ENCODE measurements at regions not wholly inside any gene's neighbourhood (a gene's known extent, or its start where the extent isn't known, plus 50 kb on each side); places are given as distances from the start of the nearest gene placed in this dataset.

- Histone ChIP-seq H3K4me3 (no peak overlapping the region), H3K27me3 (no peaks in the 10 kb centered on the region), H3K9me3 (no peaks in the 10 kb centered on the region), H3K36me3 (no peaks in the 10 kb centered on the region), H3K27ac (no peak overlapping the region), H3K4me1 (no peaks in the 10 kb centered on the region)
- no peak for DNase-seq
- 85 to 92% methylated on average over 1 of the region's 1 CpG for WGBS, 2 donors
- TF ChIP-seq POLR2A (IDR thresholded peaks at IDR 0.05), result no peak
- intact Hi-C loops (cut with DNase I), result no loop called here
These were observed 250.9 kb downstream of the PTH2R start for GRCh38 chr2:208657468-208657867.

- Histone ChIP-seq H3K9me3 (no peaks in the 10 kb centered on the region), H3K36me3 (no peaks in the 10 kb centered on the region), H3K27me3 (no peaks in the 10 kb centered on the region), H3K4me1 (no peaks in the 10 kb centered on the region), H3K4me3 (no peak overlapping the region), H3K27ac (no peak overlapping the region)
- no peak for DNase-seq
- intact Hi-C loops (cut with DNase I), result no loop called here
- TF ChIP-seq POLR2A (IDR thresholded peaks at IDR 0.05), result no peak
- 55 to 74% methylated on average over 2 of the region's 2 CpGs for WGBS, 2 donors
These were observed 262.8 kb downstream of the PTH2R start for GRCh38 chr2:208669394-208669793.

GRCh38 chr2:208671284-208671683 is 264.7 kb downstream of the PTH2R start:
- no peak overlapping the region for H3K27ac ChIP-seq
- DNase-seq, result no peak
- no peak overlapping the region for H3K4me3 ChIP-seq
- no peaks in the 10 kb centered on the region for H3K27me3 ChIP-seq
- 5 to 20% methylated on average over 1 of the region's 1 CpG for WGBS, 2 donors
- no peak for TF ChIP-seq POLR2A (IDR thresholded peaks at IDR 0.05)
- no peak for TF ChIP-seq CTCF (IDR thresholded peaks at IDR 0.05)
- H3K36me3 ChIP-seq, result no peaks in the 10 kb centered on the region
- H3K4me1 ChIP-seq, result no peaks in the 10 kb centered on the region
- H3K9me3 ChIP-seq, result no peaks in the 10 kb centered on the region
- intact Hi-C loops (cut with DNase I), result no loop called here

GRCh38 chr2:208671886-208672680 is 265.5 kb downstream of the PTH2R start:
- WGBS, 2 donors, result 56 to 67% methylated on average over 4 of the region's 4 CpGs
- H3K27ac ChIP-seq, result no peak overlapping the region
- no peak for TF ChIP-seq CTCF (IDR thresholded peaks at IDR 0.05)
- no peak for TF ChIP-seq POLR2A (IDR thresholded peaks at IDR 0.05)
- no peak overlapping the region for H3K4me3 ChIP-seq
- no peak for DNase-seq
- no peaks in the 10 kb centered on the region for H3K27me3 ChIP-seq
- no peaks in the 10 kb centered on the region for H3K9me3 ChIP-seq
- no peaks in the 10 kb centered on the region for H3K36me3 ChIP-seq
- intact Hi-C loops (cut with DNase I), result no loop called here
- H3K4me1 ChIP-seq, result no peaks in the 10 kb centered on the region

GRCh38 chr2:208673631-208674030 is 267.0 kb downstream of the PTH2R start:
- intact Hi-C loops (cut with DNase I), result no loop called here

More at GRCh38 chr2:208673631-208674030, 267.0 kb downstream of the PTH2R start:
- no peak overlapping the region for H3K4me3 ChIP-seq
- no peaks in the 10 kb centered on the region for H3K36me3 ChIP-seq
- TF ChIP-seq POLR2A (IDR thresholded peaks at IDR 0.05), result no peak
- TF ChIP-seq CTCF (IDR thresholded peaks at IDR 0.05), result no peak
- WGBS, 2 donors, result 84 to 85% methylated on average over 3 of the region's 3 CpGs
- H3K27ac ChIP-seq, result no peak overlapping the region
- DNase-seq, result no peak
- no peaks in the 10 kb centered on the region for H3K4me1 ChIP-seq
- no peaks in the 10 kb centered on the region for H3K27me3 ChIP-seq
- H3K9me3 ChIP-seq, result no peaks in the 10 kb centered on the region

Data from esophagus squamous epithelium (tissue), 5 donors.